HG02610 (cell line): ENCODE measurements at regions not wholly inside any gene's neighbourhood (a gene's known extent, or its start where the extent isn't known, plus 50 kb on each side); places are given as distances from the start of the nearest gene placed in this dataset.
"Not testable (repeated sequence)": the region's sequence is repeated elsewhere in the genome, so short reads cannot be mapped to it uniquely, and the experiment has no call there.

ENCODE experiments used
- ATAC-seq: cut with Tn5 transposase; IDR thresholded peaks from one replicate; pipeline ENCODE4 v1.9.1; 2021; ENCODE audit warnings: mild to moderate bottlenecking, moderate library complexity; ENCODE audit not compliant: unreplicated experiment

- no peak for ATAC-seq
Observed at GRCh38 chr5:58207076-58207475, 252.8 kb downstream of the PLK2 start.

GRCh38 chr5:58204966-58205365 is 254.9 kb downstream of the PLK2 start:
- ATAC-seq, result no peak

GRCh38 chr5:58202941-58203444 is 256.9 kb downstream of the PLK2 start:
- no peak for ATAC-seq

GRCh38 chr5:58201922-58202648 is 257.8 kb downstream of the PLK2 start:
- no peak for ATAC-seq

- ATAC-seq, result no peak
Observed at GRCh38 chr5:58200451-58200850, 259.4 kb downstream of the PLK2 start.

- ATAC-seq, result no peak
Observed at GRCh38 chr5:58199087-58199486, 260.8 kb downstream of the PLK2 start.

GRCh38 chr5:58198330-58198729 is 261.6 kb downstream of the PLK2 start:
- no peak for ATAC-seq

GRCh38 chr5:58197875-58198274 is 262.0 kb downstream of the PLK2 start:
- ATAC-seq, result no peak

- no peak for ATAC-seq
Observed at GRCh38 chr5:58191443-58191842, 268.4 kb downstream of the PLK2 start.

GRCh38 chr5:58188262-58188651 is 271.6 kb downstream of the PLK2 start:
- no peak for ATAC-seq

- no peak for ATAC-seq
Observed at GRCh38 chr5:58187432-58188261, 272.2 kb downstream of the PLK2 start.

- no peak for ATAC-seq
Observed at GRCh38 chr5:58185801-58186200, 274.1 kb downstream of the PLK2 start.

GRCh38 chr5:58185397-58185796 is 274.5 kb downstream of the PLK2 start:
- no peak for ATAC-seq

GRCh38 chr5:58184910-58185309 is 275.0 kb downstream of the PLK2 start:
- ATAC-seq, result no peak

GRCh38 chr5:58183786-58184085 is 276.1 kb downstream of the PLK2 start:
- no peak for ATAC-seq

GRCh38 chr5:58183078-58183785 is 276.7 kb downstream of the PLK2 start:
- no peak for ATAC-seq

GRCh38 chr5:58182287-58182841 is 277.5 kb downstream of the PLK2 start:
- ATAC-seq, result no peak

- no peak for ATAC-seq
Observed at GRCh38 chr5:58181578-58182286, 278.2 kb downstream of the PLK2 start.

GRCh38 chr5:58172946-58173345 is 286.9 kb downstream of the PLK2 start:
- ATAC-seq, result no peak

- ATAC-seq, result no peak
Observed at GRCh38 chr5:58165152-58165551, 294.7 kb downstream of the PLK2 start.

GRCh38 chr5:58161889-58162288 is 298.0 kb downstream of the PLK2 start:
- not testable (repeated sequence) for ATAC-seq
